H9 (cell line): ENCODE measurements at regions not wholly inside any gene's neighbourhood (a gene's known extent, or its start where the extent isn't known, plus 50 kb on each side); places are given as distances from the start of the nearest gene placed in this dataset.

Experiments used
- DNase-seq: peaks from one replicate; pipeline ENCODE4 v3.0.0-alpha.2; 2017
- H2AFZ ChIP-seq: one replicate; pipeline ENCODE4 v1.6.1; 2013; ENCODE audit warnings: mild to moderate bottlenecking, low read length, control low read depth, moderate library complexity
- H2AK5ac ChIP-seq: 2 replicates; pipeline ENCODE4 v1.6.1; 2013; ENCODE audit warnings: low read length, control low read depth, mixed read lengths; ENCODE audit not compliant: insufficient read length
- H2BK120ac ChIP-seq: one replicate; pipeline ENCODE4 v1.6.1; 2013; ENCODE audit warnings: low read depth, mild to moderate bottlenecking, low read length, control low read depth, inconsistent platforms; ENCODE audit not compliant: poor library complexity, severe bottlenecking
- H2BK12ac ChIP-seq: 2 replicates; pipeline ENCODE4 v1.6.1; 2013; ENCODE audit warnings: low read length, control low read depth, mixed read lengths, low read depth; ENCODE audit not compliant: insufficient read length
- H2BK15ac ChIP-seq: 2 replicates; pipeline ENCODE4 v1.6.1; 2013; ENCODE audit warnings: low read depth, low read length, control low read depth
- H2BK20ac ChIP-seq: one replicate; pipeline ENCODE4 v1.6.1; 2013; ENCODE audit warnings: low read depth, mild to moderate bottlenecking, low read length, control low read depth, inconsistent platforms; ENCODE audit not compliant: poor library complexity, severe bottlenecking
- H2BK5ac ChIP-seq: 2 replicates; pipeline ENCODE4 v1.6.1; 2013; ENCODE audit warnings: low read length, control low read depth, mixed read lengths; ENCODE audit not compliant: insufficient read length
- H3K14ac ChIP-seq: 2 replicates; pipeline ENCODE4 v1.6.1; 2013; ENCODE audit warnings: low read length, control low read depth; ENCODE audit not compliant: insufficient read depth
- H3K18ac ChIP-seq: 2 replicates; pipeline ENCODE4 v1.6.1; 2013; ENCODE audit warnings: low read depth, mild to moderate bottlenecking, mixed read lengths, low read length, control low read depth; ENCODE audit not compliant: insufficient read length
- H3K23ac ChIP-seq: 2 replicates; pipeline ENCODE4 v1.6.1; 2013; ENCODE audit warnings: low read length, control low read depth, mixed read lengths, low read depth; ENCODE audit not compliant: insufficient read length
- H3K23me2 ChIP-seq: 2 replicates; pipeline ENCODE4 v1.6.1; 2013; ENCODE audit warnings: low read depth, mild to moderate bottlenecking, mixed read lengths, low read length, control low read depth; ENCODE audit not compliant: insufficient read length, poor library complexity, severe bottlenecking
- H3K27ac ChIP-seq: 2 replicates; pipeline ENCODE4 v1.5.1; 2013; ENCODE audit warnings: low read length, control low read depth, mixed read lengths, low read depth; ENCODE audit not compliant: insufficient read length
- H3K27me3 ChIP-seq: 2 replicates; pipeline ENCODE4 v1.6.1; 2013; ENCODE audit warnings: low read length, control low read depth, inconsistent platforms; ENCODE audit not compliant: insufficient read depth
- H3K4ac ChIP-seq: 2 replicates; pipeline ENCODE4 v1.6.1; 2013; ENCODE audit warnings: low read depth, mild to moderate bottlenecking, control low read depth, inconsistent platforms, low read length, moderate library complexity
- H3K4me1 ChIP-seq: 2 replicates; pipeline ENCODE4 v1.6.1; 2013; ENCODE audit warnings: low read length, control low read depth, inconsistent platforms; ENCODE audit not compliant: insufficient read depth
- H3K4me2 ChIP-seq: 2 replicates; pipeline ENCODE4 v1.6.1; 2013; ENCODE audit warnings: low read length, control low read depth, mixed read lengths; ENCODE audit not compliant: insufficient read length, insufficient read depth
- H3K56ac ChIP-seq: 2 replicates; pipeline ENCODE4 v1.6.1; 2013; ENCODE audit warnings: low read depth, mild to moderate bottlenecking, mixed read lengths, low read length, control low read depth; ENCODE audit not compliant: insufficient read length
- H3K79me1 ChIP-seq: 2 replicates; pipeline ENCODE4 v1.6.1; 2013; ENCODE audit warnings: low read depth, mild to moderate bottlenecking, moderate library complexity, low read length, control low read depth, inconsistent platforms; ENCODE audit not compliant: insufficient read depth, poor library complexity, severe bottlenecking
- H3K79me2 ChIP-seq: 2 replicates; pipeline ENCODE4 v1.6.1; 2013; ENCODE audit warnings: low read length, control low read depth, inconsistent platforms; ENCODE audit not compliant: insufficient read depth
- H3K9ac ChIP-seq: 2 replicates; pipeline ENCODE4 v1.6.1; 2013; ENCODE audit warnings: low read length, control low read depth, mixed read lengths; ENCODE audit not compliant: insufficient read length; ENCODE audit errors: extremely low read depth
- H3K9me3 ChIP-seq: one replicate; pipeline ENCODE4 v1.6.1; 2013; ENCODE audit warnings: low read depth, low read length, inconsistent platforms; ENCODE audit not compliant: control insufficient read depth
- H3T11ph ChIP-seq: one replicate; pipeline ENCODE4 v1.6.1; 2013; ENCODE audit warnings: mild to moderate bottlenecking, low read length, control low read depth, inconsistent platforms
- H4K20me1 ChIP-seq: one replicate; pipeline ENCODE4 v1.6.1; 2013; ENCODE audit not compliant: control insufficient read depth, insufficient read length, insufficient read depth
- H4K5ac ChIP-seq: 2 replicates; pipeline ENCODE4 v1.6.1; 2013; ENCODE audit warnings: low read depth, mild to moderate bottlenecking, mixed read lengths, low read length, control low read depth; ENCODE audit not compliant: insufficient read length
- H4K8ac ChIP-seq: replicated peaks from 2 replicates; pipeline ENCODE4 v1.6.1; 2013; ENCODE audit warnings: low read length, control low read depth, mixed read lengths, low read depth; ENCODE audit not compliant: insufficient read length
- H4K91ac ChIP-seq: 2 replicates; pipeline ENCODE4 v1.6.1; 2013; ENCODE audit warnings: low read depth, mild to moderate bottlenecking, moderate library complexity, mixed read lengths, low read length, control low read depth; ENCODE audit not compliant: insufficient read length
- H3K27ac Mint-ChIP-seq, 3 experiments: 2 replicates in 2 of 3; 3 replicates in 1 of 3; pipeline ENCODE4 v1.8.0; 2020 to 2021; ENCODE audit warnings: mixed read lengths in 3 of 3, mild to moderate bottlenecking in 1 of 3, moderate library complexity in 1 of 3
- H3K27me3 Mint-ChIP-seq: 2 replicates; pipeline ENCODE4 v1.8.0; 2021; ENCODE audit warnings: low read depth, mild to moderate bottlenecking, moderate library complexity, mixed read lengths
- H3K36me3 Mint-ChIP-seq, 3 experiments: 2 replicates in 2 of 3; 3 replicates in 1 of 3; pipeline ENCODE4 v1.8.0; 2020 to 2021; ENCODE audit warnings: low read depth in 3 of 3, mixed read lengths in 3 of 3; ENCODE audit not compliant: insufficient read depth in 1 of 3
- H3K4me1 Mint-ChIP-seq, 2 experiments: 2 replicates each; pipeline ENCODE4 v1.8.0; 2020; ENCODE audit warnings: mixed read lengths in 2 of 2
- H3K4me3 Mint-ChIP-seq, 2 experiments: 2 replicates in 1 of 2; 3 replicates in 1 of 2; pipeline ENCODE4 v1.8.0; 2020 to 2021; ENCODE audit warnings: mild to moderate bottlenecking in 2 of 2, mixed read lengths in 2 of 2, moderate library complexity in 1 of 2
- H3K9me3 Mint-ChIP-seq, 2 experiments: 2 replicates in 1 of 2; 3 replicates in 1 of 2; pipeline ENCODE4 v1.8.0; 2020; ENCODE audit warnings: mild to moderate bottlenecking in 2 of 2, mixed read lengths in 2 of 2, moderate library complexity in 1 of 2
- WGBS: extraction: QIAGEN DNeasy Blood & Tissue Kit; methylation state at CpG from one replicate; pipeline ENCODE4 v1.1.7; 2013; ENCODE audit warnings: missing lambda C conversion rate, low lambda C conversion rate, mixed read lengths; ENCODE audit not compliant: insufficient read length; ENCODE audit errors: extremely low coverage; 5-methylcytosine and 5-hydroxymethylcytosine counted together
- TF ChIP-seq, protein P1 (sequence below): fragments of 200-600 bp; sonication (generic); conservative IDR thresholded peaks from 3 replicates; pipeline ENCODE4 v1.8.0; 2021; ENCODE audit warnings: antibody characterized with exemption, mild to moderate bottlenecking

DNA sequence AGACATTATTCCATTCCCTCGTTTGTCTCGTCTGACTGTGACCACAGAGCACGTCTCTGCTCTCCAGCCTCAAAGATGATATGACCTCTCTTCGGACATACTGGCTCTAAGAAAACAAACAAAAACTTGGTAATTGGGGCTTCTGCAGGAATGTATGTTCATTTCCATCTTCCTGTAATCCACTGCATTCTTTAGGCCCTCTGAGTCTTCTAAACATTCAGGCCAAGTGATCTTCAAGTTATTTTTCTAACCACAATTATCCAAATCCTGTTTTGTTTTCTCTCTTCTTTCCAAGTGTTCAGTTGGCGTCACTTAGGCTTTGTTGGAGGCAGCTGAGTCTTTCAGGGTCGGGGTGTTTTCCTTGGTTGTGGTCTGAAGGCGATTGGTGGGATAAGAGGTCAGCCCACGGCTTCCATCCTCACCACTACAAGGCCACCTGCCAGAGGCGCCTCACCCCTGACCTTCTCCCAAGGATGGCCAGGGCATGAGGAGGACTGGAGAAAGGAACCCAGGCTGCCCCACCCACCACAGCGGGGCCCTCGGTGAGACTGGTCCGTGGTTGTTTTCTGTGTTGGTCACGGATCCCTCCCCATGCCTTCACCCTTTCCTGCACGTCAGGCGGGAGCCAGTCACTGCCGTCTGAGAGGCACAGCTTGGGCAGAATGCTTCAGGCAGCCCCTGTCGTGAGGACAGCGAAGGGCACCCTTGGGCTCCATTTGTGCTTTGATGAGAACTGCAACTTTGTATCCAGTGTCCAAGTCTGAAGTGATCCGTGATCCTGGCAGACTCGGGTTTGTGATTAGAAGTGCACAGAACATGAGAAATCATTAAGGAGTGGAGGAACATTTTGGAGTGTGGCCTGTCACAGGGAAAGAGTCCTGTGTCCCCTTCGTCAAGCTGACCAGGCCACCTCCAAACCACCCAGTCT lies 88.6 kb upstream of the FHL2 start:
- Histone ChIP-seq H4K20me1 (no peaks in the 10 kb centered on the region), H3K9me3 (no peaks in the 10 kb centered on the region), H2BK120ac (no peak overlapping the region), H2AFZ (no peak overlapping the region), H2BK5ac (no peak overlapping the region), H2BK15ac (no peak overlapping the region), H2AK5ac (no peak overlapping the region), H3K9ac (no peak overlapping the region), H3K18ac (no peak overlapping the region), H2BK12ac (no peak overlapping the region), H3K27ac (no peak overlapping the region), H3K4me1 (no peaks in the 10 kb centered on the region), H3K23me2 (no peaks in the 10 kb centered on the region), H3K27me3 (no peaks in the 10 kb centered on the region), H3K4me2 (no peak overlapping the region), H3K79me1 (no peaks in the 10 kb centered on the region), H2BK20ac (no peak overlapping the region), H4K5ac (no peak overlapping the region), H4K91ac (no peak overlapping the region), H3T11ph (no peak overlapping the region), H3K4ac (no peak overlapping the region), H3K79me2 (no peaks in the 10 kb centered on the region), H3K14ac (no peak overlapping the region; the same call in 1 of the 2 replicates), H4K8ac (no peak overlapping the region), H3K56ac (no peak overlapping the region), H3K23ac (no peak overlapping the region)
- TF ChIP-seq, protein P1, sequence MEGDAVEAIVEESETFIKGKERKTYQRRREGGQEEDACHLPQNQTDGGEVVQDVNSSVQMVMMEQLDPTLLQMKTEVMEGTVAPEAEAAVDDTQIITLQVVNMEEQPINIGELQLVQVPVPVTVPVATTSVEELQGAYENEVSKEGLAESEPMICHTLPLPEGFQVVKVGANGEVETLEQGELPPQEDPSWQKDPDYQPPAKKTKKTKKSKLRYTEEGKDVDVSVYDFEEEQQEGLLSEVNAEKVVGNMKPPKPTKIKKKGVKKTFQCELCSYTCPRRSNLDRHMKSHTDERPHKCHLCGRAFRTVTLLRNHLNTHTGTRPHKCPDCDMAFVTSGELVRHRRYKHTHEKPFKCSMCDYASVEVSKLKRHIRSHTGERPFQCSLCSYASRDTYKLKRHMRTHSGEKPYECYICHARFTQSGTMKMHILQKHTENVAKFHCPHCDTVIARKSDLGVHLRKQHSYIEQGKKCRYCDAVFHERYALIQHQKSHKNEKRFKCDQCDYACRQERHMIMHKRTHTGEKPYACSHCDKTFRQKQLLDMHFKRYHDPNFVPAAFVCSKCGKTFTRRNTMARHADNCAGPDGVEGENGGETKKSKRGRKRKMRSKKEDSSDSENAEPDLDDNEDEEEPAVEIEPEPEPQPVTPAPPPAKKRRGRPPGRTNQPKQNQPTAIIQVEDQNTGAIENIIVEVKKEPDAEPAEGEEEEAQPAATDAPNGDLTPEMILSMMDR: no peak
- DNase-seq: no peak
- H3K27ac Mint-ChIP-seq: no peak overlapping the region
- H3K36me3 Mint-ChIP-seq: no peaks in the 10 kb centered on the region
- H3K4me1 Mint-ChIP-seq: peaks cover 0 to 3% of the 10 kb centered on the region in 2 experiments; a peak in 2 of 4 replicates
- no peak overlapping the region for H3K4me3 Mint-ChIP-seq
- no peaks in the 10 kb centered on the region; the same call in 1 of the 2 replicates for H3K27me3 Mint-ChIP-seq
- WGBS: no CpG with 5 or more reads among the region's 21 CpGs
- H3K9me3 Mint-ChIP-seq: peaks cover 0 to 3% of the 10 kb centered on the region in 2 experiments; a peak in 1 of 5 replicates
